ENCODE measurements at regions not wholly inside any gene's neighbourhood (a gene's known extent, or its start where the extent isn't known, plus 50 kb on each side); places are given as distances from the start of the nearest gene placed in this dataset.
"Not testable (repeated sequence)": the region's sequence is repeated elsewhere in the genome, so short reads cannot be mapped to it uniquely, and the experiment has no call there.

DNA sequence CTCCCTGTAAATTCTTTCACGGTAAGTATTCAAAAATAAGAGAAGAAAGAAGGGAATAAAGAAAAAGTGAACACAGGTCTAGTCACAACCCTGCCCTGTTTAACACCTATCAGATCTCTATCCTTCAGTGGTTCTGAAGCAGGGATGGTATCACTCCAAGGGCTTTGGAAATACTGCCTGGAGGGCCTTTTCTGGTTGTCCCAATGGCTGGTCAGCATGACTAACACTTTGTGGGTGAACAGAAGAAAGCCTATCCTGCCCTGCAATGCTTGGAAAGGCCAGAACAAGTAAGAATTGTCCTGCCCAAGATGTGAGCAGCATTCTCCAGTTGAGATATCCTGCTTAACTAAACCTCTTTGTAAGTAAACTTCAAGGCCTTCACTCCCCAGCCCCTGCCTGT is 124.9 kb downstream of the TMEM167A start:
- no peak for DNase-seq

DNA sequence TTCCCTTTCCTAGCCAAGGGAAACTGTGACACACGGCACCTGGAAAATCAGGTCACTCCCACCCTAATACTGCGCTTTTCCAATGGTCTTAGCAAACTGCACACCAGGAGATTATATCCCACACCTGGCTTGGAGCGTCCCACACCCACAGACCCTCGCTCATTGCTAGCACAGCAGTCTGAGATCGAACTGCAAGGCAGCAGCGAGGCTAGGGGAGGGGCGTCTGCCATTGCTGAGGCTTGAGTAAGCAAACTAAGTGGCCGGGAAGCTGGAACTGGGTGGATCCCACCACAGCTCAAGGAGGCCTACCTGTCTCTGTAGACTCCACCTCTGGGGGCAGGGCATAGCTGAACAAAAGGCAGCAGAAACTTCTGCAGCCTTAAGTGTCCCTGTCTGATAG is 132.9 kb downstream of the TMEM167A start:
- DNase-seq, result not testable (repeated sequence)

DNA sequence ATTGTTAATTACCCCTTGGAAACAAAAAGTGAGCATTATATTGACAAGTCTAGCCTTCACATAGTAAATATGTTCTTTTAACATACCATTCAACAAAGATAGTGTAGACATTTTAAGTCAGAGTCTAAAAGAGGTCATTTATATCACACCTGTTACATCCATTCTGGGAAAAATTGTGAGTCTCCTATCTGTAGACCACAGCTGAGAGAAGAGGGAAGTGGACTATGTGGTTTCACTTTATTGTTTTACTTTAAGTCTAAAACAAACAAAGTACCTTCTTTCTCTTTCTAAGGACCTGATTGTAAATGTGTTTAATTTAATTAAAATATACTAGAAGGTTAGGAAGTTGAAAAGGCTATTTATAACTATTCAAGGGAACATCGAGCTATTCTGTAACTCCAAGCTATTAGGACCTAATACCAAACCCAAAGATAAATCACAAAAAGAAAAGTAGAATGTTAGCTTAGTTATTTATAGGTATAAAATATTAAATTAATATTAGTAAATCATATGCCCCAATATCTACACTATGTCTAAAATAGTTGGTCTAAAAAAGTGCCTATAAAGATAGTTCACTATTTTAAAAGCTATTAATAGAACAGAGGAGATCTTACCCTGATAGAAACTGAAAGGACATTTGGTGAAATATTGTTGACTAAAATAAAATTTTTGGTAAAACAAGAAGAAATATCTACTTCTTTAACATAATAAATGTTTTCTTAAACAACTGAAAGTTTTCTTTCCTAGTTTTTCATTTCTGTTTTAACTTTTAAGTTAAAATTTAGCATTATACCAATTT is 134.9 kb downstream of the TMEM167A start:
- no peak for DNase-seq

DNA sequence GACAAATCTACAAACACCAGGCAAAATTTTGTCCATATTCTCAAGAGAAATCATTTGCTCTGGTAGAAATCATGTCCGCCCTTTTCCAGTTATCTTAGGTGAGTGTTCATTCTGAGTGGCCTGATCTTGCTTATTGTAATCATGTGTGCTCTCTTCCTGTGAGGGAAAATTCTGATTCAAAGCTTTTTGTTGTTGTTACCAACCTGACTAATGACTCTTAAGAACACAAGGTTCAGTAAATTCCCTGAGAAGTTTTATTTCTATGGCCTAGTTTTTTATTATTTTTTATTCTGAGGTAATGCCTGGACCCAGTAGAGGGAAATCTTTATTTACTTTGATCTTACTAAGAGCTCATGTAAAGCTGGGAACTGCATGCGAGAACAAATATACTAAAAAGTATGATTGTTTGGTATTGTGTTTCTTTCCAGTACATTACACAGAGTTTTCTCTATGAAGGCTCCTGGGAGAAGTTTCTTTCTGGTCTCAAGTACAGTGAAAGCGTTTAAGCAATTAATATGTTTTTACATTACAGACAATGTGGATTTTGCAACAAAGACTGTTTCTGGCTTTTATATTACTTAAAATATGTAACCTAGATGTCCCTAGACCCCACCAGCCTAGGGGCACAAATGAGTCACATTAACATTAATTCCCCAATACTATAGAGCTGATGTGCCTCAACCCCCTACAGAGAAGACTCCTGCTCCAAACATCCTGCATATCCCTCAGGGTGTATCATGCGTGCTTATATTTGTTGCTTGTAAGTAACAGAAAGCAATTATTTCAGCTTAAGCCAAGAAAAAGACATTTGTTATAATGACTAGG is 138.1 kb downstream of the TMEM167A start:
- no peak for DNase-seq

DNA sequence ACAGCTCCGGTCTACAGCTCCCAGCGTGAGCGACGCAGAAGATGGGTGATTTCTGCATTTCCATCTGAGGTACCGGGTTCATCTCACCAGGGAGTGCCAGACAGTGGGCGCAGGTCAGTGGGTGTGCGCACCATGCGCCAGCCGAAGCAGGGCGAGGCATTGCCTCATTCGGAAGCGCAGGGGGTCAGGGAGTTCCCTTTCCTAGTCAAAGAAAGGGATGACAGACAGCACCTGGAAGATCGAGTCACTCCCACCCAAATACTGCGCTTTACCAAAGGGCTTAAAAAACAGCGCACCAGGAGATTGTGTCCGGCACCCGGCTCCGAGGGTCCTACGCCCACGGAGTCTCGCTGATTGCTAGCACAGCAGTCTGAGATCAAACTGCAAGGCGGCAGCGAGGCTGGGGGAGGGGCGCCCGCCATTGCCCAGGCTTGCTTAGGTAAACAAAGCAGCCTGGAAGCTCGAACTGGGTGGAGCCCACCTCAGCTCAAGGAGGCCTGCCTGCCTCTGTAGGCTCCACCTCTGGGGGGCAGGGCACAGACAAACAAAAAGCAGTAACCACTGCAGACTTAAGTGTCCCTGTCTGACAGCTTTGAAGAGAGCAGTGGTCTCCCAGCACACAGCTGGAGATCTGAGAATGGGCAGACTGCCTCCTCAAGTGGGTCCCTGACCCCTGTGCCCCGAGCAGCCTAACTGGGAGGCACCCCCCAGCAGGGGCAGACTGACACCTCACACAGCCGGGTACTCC is 144.5 kb downstream of the TMEM167A start:
- DNase-seq, result not testable (repeated sequence)

DNA sequence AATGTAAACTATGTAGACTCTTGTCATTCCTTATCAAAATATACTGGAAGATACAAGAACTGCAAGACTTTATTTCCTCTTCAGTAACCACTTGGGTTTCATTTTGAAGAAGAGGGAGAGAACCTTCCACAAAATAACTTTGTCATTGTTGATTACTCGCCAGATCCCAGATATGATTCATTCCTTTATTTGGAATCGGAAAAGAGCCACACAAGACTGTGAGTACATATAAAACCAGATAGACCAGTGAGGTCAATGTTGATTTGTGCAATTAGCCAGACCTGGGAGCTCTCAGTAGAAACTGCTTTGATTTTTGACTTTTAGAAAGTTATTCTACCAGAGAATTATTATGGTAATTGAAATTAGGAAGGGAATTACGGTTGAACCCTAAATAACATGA is 146.1 kb downstream of the TMEM167A start:
- no peak for DNase-seq

DNA sequence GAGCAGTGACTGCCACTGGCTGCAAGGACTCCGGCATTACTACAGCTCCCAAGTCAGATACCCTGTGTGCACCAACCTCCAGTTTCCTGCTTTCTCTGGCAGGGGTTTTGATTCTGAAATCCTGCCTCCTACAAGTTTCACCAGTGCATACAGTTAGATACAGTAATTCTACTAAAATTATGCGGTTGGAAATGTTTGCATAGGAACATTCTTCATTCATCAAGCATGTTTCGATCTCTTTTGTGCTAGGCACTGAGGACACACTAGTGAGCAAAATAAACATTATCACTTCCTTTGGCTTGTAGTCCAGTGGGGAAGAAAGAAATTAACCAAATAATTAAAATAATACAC is 152.2 kb downstream of the TMEM167A start:
- DNase-seq, result no peak

DNA sequence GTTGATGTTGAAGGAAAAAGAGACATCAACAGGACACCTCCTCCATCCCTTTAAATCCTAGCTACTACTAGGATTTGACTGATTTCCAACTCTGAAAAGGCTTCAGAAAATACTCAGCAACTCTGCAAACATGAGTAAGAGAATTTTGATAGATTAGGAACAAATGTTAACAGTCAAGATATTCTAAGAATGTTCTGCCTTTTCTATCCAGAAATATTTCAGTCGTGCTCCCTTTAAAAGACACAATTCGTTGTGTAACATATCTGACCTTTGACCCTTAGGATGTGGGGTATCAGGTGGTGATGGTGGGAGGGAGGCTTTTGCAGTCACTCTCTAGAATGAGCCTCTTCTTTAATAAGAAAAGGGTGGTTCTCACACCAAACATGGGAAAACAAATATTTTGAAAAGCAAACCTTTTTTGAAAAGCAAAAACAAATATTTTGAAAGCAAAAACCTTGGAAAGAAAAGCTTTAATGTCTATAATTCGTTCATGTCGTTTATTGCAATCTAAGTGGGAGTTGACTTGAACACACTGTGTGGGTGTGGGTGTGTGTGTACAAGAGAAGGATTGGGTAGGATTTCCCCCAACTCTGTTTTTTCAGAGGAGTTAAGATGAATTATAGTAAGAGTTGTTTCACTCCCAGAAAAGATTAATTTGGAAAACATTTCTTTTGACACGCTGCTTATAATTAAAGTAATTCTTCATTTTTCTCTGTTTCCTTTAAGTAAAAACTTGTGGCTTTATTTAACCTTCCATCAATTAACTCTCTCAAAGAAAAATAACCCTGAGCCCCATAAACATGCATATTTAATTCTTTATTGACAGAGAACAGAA is 152.8 kb downstream of the TMEM167A start:
- DNase-seq, result no peak

DNA sequence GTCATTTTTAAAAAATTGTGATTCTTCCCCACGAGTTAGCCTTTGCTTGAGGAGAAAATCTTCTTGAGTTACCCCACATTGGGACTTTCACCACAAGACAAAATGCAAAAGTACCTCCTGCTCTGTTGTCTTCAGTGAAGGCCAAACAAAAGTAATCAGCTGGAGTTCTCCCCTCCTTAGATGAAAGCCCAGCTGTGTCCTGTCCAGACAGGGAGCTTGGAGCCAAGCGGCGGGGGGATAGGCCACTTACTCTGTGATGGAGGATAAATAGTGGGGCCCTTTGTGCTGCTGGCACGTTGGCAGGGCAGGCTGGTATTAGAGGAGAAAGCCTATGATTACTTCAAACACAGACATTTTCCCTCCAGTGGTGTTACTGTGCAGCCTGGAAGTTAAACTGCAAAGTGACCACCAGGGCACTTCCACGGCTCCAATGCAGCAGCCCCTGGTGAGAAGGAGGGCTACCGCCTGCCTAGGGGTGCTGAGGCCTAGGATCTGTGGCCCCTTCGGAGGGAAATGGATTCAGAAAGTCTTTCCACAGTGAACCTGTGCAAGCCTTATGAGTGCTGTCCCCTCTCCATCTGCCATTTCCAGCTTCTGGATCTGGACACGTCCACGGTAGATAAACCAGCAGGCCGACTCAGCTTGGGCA is 155.0 kb downstream of the TMEM167A start:
- DNase-seq, result no peak

DNA sequence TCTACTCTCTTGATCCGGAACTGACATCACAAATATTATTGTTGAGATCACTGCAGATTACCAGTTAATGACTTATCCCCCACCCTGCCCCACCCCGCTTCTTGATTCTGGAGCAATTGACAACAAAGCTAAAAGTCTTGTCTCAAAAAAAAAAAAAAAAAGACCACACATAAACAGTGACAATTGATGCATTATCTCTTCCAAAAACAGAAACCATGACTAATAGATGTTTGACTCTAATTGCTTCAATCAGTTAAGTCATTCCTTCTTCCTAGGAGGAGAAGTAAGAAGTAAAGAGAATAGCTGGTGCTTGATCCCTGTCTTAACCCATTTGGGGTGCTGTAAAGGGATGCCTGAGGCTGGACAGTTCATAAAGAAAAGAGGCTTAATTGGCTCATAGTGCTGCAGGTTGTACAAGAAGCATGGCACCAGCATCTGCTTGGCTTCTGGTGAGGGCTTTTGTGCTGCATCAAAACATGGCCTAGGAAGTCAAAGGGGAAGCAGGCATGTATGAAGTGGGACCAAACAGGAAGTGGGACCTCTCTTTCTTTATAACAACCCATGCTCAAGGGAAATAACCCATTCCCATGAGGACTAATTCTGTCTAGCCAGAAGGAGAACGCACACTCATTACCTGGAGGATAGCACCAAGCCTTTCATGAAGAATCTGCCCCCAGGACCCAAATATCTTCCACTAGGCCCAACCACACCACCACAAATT is 158.7 kb downstream of the TMEM167A start:
- DNase-seq, result no peak

DNA sequence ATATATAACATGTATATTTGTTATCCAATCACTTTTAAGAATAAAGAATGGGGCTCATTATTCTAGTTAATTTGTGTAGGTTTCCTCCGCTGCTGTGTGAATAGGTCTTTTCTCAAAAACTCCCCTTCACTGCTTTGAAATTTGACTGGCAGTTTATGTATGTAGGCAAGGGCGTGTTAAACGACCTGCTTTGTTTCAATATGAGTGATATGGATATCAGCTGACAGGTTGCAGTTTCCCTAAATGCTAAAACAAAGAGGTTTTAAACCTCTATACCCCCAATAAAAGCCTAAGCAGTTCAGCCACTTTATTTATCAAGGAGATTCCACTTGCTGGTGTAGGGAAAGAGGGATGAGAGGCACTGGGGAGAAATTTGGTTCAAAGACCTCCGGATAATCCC is 159.6 kb downstream of the TMEM167A start:
- DNase-seq, result no peak

DNA sequence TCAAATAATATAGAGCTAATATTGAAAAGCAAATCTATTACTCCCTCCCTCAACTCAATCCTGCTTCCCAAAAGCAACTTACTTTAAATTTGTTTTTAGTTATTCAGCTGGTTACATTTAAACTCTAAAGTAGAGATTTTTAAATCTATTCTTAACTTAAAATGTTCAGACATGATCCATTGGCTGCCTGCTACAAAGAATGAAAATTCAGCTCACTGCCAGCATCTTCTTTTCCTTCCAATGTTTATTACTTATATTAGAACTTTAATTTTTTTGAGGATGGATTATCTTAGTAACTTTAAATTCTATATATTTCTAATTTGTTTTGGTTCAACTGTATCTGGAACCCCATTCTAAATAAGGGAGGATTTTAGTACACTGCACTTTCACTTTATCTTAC is 163.2 kb downstream of the TMEM167A start:
- DNase-seq, result no peak

DNA sequence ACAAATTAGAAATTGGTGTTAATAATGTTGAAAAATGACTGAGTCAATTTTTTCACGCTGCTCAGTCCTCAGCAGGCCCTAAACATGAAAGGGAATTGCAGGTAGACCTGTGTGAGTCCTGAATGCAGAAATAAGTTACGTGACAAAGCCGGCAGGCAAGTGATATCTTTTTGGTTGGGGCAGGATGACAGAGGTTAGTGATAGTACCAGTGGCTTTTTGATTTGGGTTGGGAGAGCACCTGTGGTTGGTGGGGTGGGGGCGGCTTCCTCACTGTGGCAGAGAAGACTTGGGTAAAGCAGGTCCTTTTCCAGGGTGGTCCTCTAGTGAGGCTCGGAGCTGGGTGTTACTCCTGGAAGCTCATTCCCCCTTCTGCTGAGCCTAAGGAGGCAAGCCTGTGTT is 164.7 kb downstream of the TMEM167A start:
- DNase-seq, result no peak

DNA sequence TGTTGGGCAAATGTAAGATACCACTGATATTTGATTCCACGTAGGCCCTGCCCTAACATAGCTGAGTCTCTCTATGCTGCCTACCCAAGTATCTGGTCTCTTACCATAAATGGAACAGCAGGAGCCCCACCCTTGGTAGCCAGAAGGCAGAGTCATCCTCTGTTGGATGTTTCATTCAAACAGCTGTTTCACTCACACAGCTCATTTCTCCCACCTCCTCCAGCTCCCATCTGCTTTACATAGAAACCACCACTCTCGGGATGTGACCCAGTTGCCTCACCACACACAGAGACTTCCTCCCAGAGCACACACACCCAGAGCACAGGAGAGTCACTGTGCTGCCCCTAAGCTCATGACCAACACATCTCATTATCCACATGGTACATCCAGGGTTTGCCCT is 165.3 kb downstream of the TMEM167A start:
- DNase-seq, result no peak

DNA sequence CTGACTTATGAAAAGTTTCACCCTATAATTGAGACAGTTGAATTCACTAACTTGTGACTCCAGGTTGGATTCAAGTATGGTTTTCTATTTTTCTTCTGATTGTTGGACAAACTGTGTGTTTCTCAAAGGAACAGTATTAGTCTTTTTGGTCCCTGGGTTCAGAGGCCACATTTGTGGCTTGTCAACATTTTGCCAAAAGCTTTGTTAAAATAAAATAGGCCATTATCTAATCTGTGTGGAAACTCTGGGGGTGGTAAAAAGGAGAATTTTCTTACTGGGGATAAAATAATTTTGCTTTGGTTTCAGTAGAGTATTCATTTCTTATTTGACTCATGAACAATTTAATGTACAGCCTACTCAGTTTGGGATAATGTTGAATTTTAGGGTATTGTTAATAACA is 166.3 kb downstream of the TMEM167A start:
- no peak for DNase-seq

DNA sequence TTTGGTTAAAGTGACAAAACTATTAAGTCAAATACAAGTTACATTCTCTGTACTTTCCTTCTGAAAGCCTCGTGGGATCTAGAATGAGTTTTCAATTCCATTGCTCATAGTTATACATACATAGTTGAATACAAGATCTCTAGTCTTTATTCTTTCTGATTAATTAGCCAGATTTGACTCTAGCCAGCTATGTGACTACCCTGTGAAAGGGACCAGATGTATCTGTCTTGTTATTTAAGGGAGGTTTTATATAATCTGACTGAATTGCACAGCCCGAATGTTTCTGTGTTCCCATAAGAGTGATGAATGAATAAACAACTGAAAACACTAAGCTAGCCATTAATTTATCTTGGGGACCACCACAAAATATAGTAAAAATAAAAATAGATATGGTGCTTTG is 166.7 kb downstream of the TMEM167A start:
- DNase-seq, result no peak

DNA sequence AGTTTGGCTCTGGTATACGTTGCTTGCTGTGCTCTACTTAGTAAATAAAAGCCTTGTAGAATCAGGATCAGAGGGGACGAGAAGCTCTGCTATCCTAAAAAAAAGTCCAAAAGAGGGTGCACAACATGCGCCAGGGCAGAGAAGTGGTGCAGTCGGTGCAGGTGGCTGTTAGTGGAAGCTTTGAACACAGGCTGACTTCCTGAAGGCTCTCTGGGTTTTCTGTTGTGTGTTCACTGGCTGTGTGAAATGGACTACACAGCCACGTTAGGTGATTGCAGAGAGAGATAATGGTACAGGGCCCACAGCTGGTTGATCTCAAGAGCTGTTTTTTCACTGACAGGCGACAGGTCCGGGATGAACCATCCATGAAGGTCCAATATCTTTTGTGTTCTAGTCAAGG is 167.4 kb downstream of the TMEM167A start:
- no peak for DNase-seq

DNA sequence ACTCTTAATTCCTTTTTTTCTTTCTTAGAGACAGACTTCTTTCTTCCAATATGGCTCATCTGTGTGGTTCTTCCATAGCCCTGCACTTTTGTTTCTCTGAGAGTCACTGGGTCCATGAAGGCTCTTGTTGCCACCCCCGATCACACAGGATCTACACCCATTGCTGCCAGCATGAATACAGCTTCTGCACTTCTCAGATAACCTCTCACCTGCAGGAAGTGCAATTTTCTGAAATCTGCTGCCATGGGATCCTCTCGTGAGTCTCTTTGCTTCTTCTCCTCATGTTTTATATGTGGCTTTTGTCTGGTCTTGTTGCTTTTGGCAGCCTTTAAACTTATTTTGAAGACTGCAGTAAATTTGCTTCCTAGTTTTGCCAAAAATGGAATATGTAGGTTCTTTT is 171.2 kb downstream of the TMEM167A start:
- no peak for DNase-seq

DNA sequence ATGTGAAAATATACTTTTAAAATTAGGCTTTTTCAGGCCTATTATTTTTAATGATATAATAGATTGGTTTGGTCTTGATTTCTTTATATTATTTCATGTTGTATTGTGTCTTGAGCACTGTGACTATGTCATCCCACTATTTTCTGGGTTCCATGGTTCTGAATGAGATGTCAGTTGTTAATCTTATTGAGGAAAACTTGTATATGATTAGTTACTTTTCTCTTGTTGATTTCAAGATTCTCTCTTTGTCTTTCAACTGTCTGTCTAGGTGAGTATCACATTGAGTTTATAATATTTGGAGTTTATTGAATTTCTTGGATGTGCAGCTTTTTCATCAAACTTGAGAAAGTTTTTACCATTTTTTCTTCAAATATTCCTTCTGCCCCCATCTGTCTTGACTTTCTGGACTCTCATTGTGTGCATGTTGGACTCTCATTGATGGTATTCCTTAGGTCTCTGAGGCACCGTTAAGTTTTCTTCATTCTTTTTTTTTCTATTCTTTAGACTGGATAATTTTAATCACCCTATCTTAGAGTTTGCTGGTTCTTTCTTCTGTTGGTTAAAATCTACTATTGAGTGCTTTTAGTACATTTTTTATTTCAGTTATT is 175.8 kb downstream of the TMEM167A start:
- DNase-seq, result no peak

DNA sequence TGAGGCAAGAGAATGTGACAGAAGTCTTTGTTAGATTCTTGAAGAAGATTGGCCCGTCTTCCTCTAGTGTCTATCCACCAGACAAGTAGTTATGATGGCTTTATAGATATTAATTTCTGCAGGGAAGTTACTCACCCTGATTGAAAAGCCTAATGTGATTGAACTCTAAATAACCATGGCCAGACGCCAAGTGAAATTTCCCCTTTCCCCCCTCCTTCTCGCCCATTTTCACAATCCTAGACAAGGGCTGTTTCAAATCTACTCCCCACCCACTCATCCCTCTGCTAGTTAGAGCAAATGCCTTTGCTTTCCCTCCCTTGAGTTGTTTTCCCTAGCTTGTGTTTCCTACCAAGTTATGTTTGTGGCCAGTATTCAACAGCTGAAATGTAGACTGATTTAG is 182.5 kb downstream of the TMEM167A start:
- DNase-seq, result no peak

DNA sequence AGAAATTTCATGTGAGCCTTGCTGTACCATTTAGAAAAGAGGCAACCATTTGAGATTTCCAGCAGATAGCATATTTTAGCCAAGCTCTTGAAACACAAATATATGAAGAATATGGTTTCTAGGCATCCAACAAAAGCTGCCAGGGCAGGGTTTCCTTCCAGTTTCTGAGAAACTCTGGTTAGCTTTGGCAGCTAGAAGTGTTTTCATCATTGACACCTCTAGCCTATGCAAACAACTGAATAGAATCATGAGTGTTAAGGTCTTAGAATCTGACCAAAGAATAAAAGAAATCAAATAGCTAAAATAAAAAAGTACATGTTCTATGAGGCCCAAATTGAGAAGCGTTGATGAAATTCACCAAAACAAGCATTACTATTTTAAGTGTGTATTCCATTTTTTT is 188.1 kb downstream of the TMEM167A start:
- no peak for DNase-seq

All from CD4-positive, alpha-beta T cell treated with Interleukin-4 for 4 hours (primary cell).